Mesenchymal stem cell (in vitro differentiated cells and primary cell): ENCODE measurements at regions not wholly inside any gene's neighbourhood (a gene's known extent, or its start where the extent isn't known, plus 50 kb on each side); places are given as distances from the start of the nearest gene placed in this dataset.

Source experiments
- DNase-seq: peaks from one replicate; pipeline ENCODE4 v3.0.0-alpha.2; 2013
- H2AFZ ChIP-seq: one replicate; pipeline ENCODE4 v1.6.1; 2013; ENCODE audit warnings: low read depth, mild to moderate bottlenecking, control low read depth, inconsistent platforms, low read length, moderate library complexity
- H2AK5ac ChIP-seq: 2 replicates; pipeline ENCODE4 v1.6.1; 2013; ENCODE audit warnings: low read length, moderate library complexity, mild to moderate bottlenecking, inconsistent platforms; ENCODE audit not compliant: severe bottlenecking
- H2BK120ac ChIP-seq: one replicate; pipeline ENCODE4 v1.6.1; 2013; ENCODE audit warnings: low read depth, mild to moderate bottlenecking, inconsistent platforms, low read length, moderate library complexity
- H2BK12ac ChIP-seq, 2 experiments: one replicate each; pipeline ENCODE4 v1.6.1; 2013; ENCODE audit warnings: inconsistent platforms in 2 of 2, low read length in 2 of 2, mild to moderate bottlenecking in 2 of 2, moderate library complexity in 2 of 2, control low read depth in 1 of 2
- H2BK15ac ChIP-seq: one replicate; pipeline ENCODE4 v1.6.1; 2013; ENCODE audit warnings: mild to moderate bottlenecking, low read depth, inconsistent platforms; ENCODE audit not compliant: poor library complexity, severe bottlenecking
- H2BK5ac ChIP-seq: 2 replicates; pipeline ENCODE4 v1.6.1; 2013; ENCODE audit warnings: low read depth, mild to moderate bottlenecking, low read length, control low read depth, inconsistent platforms; ENCODE audit not compliant: poor library complexity, severe bottlenecking
- H3K14ac ChIP-seq, 2 experiments: one replicate each; pipeline ENCODE4 v1.6.1; 2013; ENCODE audit warnings: inconsistent platforms in 2 of 2, low read length in 2 of 2, control low read depth in 1 of 2, mild to moderate bottlenecking in 1 of 2, moderate library complexity in 1 of 2
- H3K18ac ChIP-seq, 2 experiments: one replicate each; pipeline ENCODE4 v1.6.1; 2013; ENCODE audit warnings: inconsistent platforms in 2 of 2, low read length in 2 of 2, control low read depth in 1 of 2, low read depth in 1 of 2, mild to moderate bottlenecking in 1 of 2
- H3K23ac ChIP-seq, 2 experiments: one replicate each; pipeline ENCODE4 v1.6.1; 2013; ENCODE audit warnings: inconsistent platforms in 2 of 2, low read length in 2 of 2, mild to moderate bottlenecking in 2 of 2, moderate library complexity in 2 of 2, control low read depth in 1 of 2
- H3K27ac ChIP-seq: 2 replicates; pipeline ENCODE4 v1.5.1; 2013; ENCODE audit warnings: mild to moderate bottlenecking, moderate library complexity, low read length, control low read depth, inconsistent platforms; ENCODE audit not compliant: poor library complexity, severe bottlenecking
- H3K27me3 ChIP-seq, 2 experiments: 2 replicates each; pipeline versions ENCODE4 v1.6.1 to v1.7.0; 2013; ENCODE audit warnings: low read length in 2 of 2, mild to moderate bottlenecking in 2 of 2, moderate library complexity in 2 of 2, control low read depth in 1 of 2, inconsistent platforms in 1 of 2; ENCODE audit not compliant: control insufficient read depth in 1 of 2, insufficient read depth in 1 of 2
- H3K36me3 ChIP-seq, 2 experiments: 2 replicates each; pipeline versions ENCODE4 v1.6.1 to v1.7.0; 2013; ENCODE audit warnings: low read length in 2 of 2, control low read depth in 1 of 2, inconsistent platforms in 1 of 2, low read depth in 1 of 2, mild to moderate bottlenecking in 1 of 2; ENCODE audit not compliant: insufficient read depth in 2 of 2, control insufficient read depth in 1 of 2
- H3K4ac ChIP-seq, 2 experiments: one replicate each; pipeline ENCODE4 v1.6.1; 2013; ENCODE audit warnings: inconsistent platforms in 2 of 2, low read length in 2 of 2, mild to moderate bottlenecking in 2 of 2, moderate library complexity in 2 of 2, control low read depth in 1 of 2, low read depth in 1 of 2
- H3K4me1 ChIP-seq: 2 replicates; pipeline ENCODE4 v1.6.1; 2013; ENCODE audit warnings: low read depth, low read length, control low read depth; ENCODE audit not compliant: control insufficient read depth, insufficient read depth
- H3K4me2 ChIP-seq: 2 replicates; pipeline ENCODE4 v1.6.1; 2013; ENCODE audit warnings: low read length, mild to moderate bottlenecking, inconsistent platforms; ENCODE audit not compliant: poor library complexity, severe bottlenecking
- H3K4me3 ChIP-seq, 2 experiments: 2 replicates each; pipeline versions ENCODE4 v1.5.1 to v1.7.0; 2013; ENCODE audit warnings: low read length in 2 of 2, mild to moderate bottlenecking in 2 of 2, control low read depth in 1 of 2, low read depth in 1 of 2; ENCODE audit not compliant: insufficient read depth in 1 of 2
- H3K79me1 ChIP-seq: replicated peaks from 2 replicates; pipeline ENCODE4 v1.6.1; 2013; ENCODE audit warnings: mild to moderate bottlenecking, control low read depth, low read length, inconsistent platforms; ENCODE audit not compliant: poor library complexity, severe bottlenecking
- H3K9ac ChIP-seq: 2 replicates; pipeline ENCODE4 v1.7.0; 2013; ENCODE audit warnings: mild to moderate bottlenecking, low read length, moderate library complexity
- H3K9me3 ChIP-seq: 2 replicates; pipeline ENCODE4 v1.7.0; 2013; ENCODE audit warnings: mild to moderate bottlenecking, low read length; ENCODE audit not compliant: control insufficient read depth
- H4K8ac ChIP-seq: one replicate; pipeline ENCODE4 v1.6.1; 2013; ENCODE audit warnings: inconsistent platforms, mild to moderate bottlenecking, low read length, moderate library complexity
- H4K91ac ChIP-seq: one replicate; pipeline ENCODE4 v1.6.1; 2013; ENCODE audit warnings: mild to moderate bottlenecking, low read length, inconsistent platforms
- WGBS: methylation state at CpG from one replicate; pipeline ENCODE4 v1.1.7; 2013; ENCODE audit warnings: mixed read lengths; 5-methylcytosine and 5-hydroxymethylcytosine counted together

GRCh38 chr2:175817221-175817620, 184.8 kb downstream of the LNPK start:
- Histone ChIP-seq H3K4me3 (no peak overlapping the region), H3K4ac (no peak overlapping the region), H4K91ac (no peak overlapping the region), H3K27ac (no peak overlapping the region), H2AK5ac (no peak overlapping the region), H3K4me2 (no peak overlapping the region), H3K14ac (no peak overlapping the region), H2BK120ac (no peak overlapping the region), H2BK12ac (no peak overlapping the region), H3K4me1 (no peaks in the 10 kb centered on the region), H3K9ac (no peak overlapping the region), H2BK15ac (no peak overlapping the region), H3K9me3 (peaks cover 5% of the 10 kb centered on the region), H4K8ac (no peak overlapping the region), H3K36me3 (no peaks in the 10 kb centered on the region), H3K18ac (no peak overlapping the region), H2AFZ (no peak overlapping the region), H3K27me3 (no peaks in the 10 kb centered on the region), H3K23ac (no peak overlapping the region), H2BK5ac (no peak overlapping the region), H3K79me1 (no peaks in the 10 kb centered on the region)
- WGBS, result no CpG with 5 or more reads among the region's 2 CpGs
- no peak for DNase-seq

- no peak overlapping the region for H3K4me2 ChIP-seq
- H2BK120ac ChIP-seq, result no peak overlapping the region
- H3K79me1 ChIP-seq, result no peaks in the 10 kb centered on the region
- no peak overlapping the region for H3K14ac ChIP-seq
- no peak overlapping the region for H3K4ac ChIP-seq
- no peak overlapping the region for H3K4me3 ChIP-seq
- H2BK5ac ChIP-seq, result no peak overlapping the region
- H2BK15ac ChIP-seq, result no peak overlapping the region
- no peak overlapping the region for H2AFZ ChIP-seq
- H4K91ac ChIP-seq, result no peak overlapping the region
- no peak overlapping the region for H3K27ac ChIP-seq
- no peaks in the 10 kb centered on the region for H3K4me1 ChIP-seq
- H3K27me3 ChIP-seq, result peaks cover 0 to 6% of the 10 kb centered on the region in 2 experiments
- no peak overlapping the region for H3K9ac ChIP-seq
- H3K36me3 ChIP-seq, result no peaks in the 10 kb centered on the region
- no peak for DNase-seq
- WGBS, result 100% methylated on average over 1 of the region's 1 CpG
- no peak overlapping the region for H4K8ac ChIP-seq
- H3K9me3 ChIP-seq, result peaks cover 5% of the 10 kb centered on the region
- H2AK5ac ChIP-seq, result no peak overlapping the region
- H3K18ac ChIP-seq, result no peak overlapping the region
- no peak overlapping the region for H2BK12ac ChIP-seq
- H3K23ac ChIP-seq, result no peak overlapping the region
Observed at GRCh38 chr2:175815537-175815936, 186.5 kb downstream of the LNPK start.

- Histone ChIP-seq H3K4me3 (no peak overlapping the region), H3K23ac (no peak overlapping the region), H3K79me1 (no peaks in the 10 kb centered on the region), H3K27me3 (peaks cover 0 to 6% of the 10 kb centered on the region in 2 experiments), H3K4me2 (no peak overlapping the region), H3K36me3 (no peaks in the 10 kb centered on the region), H3K18ac (no peak overlapping the region), H3K27ac (no peak overlapping the region), H3K9me3 (peaks cover 5% of the 10 kb centered on the region), H2BK5ac (no peak overlapping the region), H2AK5ac (no peak overlapping the region), H3K14ac (no peak overlapping the region), H2BK12ac (no peak overlapping the region), H2BK120ac (no peak overlapping the region), H2BK15ac (no peak overlapping the region), H3K4me1 (no peaks in the 10 kb centered on the region), H2AFZ (no peak overlapping the region), H4K8ac (no peak overlapping the region), H3K4ac (no peak overlapping the region), H4K91ac (no peak overlapping the region), H3K9ac (no peak overlapping the region)
- DNase-seq, result no peak
- 58% methylated on average over 2 of the region's 2 CpGs for WGBS
Observed at GRCh38 chr2:175811971-175812370, 190.1 kb downstream of the LNPK start.

- Histone ChIP-seq H2AFZ (no peak overlapping the region), H2BK120ac (no peak overlapping the region), H4K8ac (no peak overlapping the region), H2BK5ac (no peak overlapping the region), H4K91ac (no peak overlapping the region), H3K27ac (no peak overlapping the region), H3K9ac (no peak overlapping the region), H3K4ac (no peak overlapping the region), H3K18ac (no peak overlapping the region), H3K27me3 (peaks cover 0 to 11% of the 10 kb centered on the region in 2 experiments), H2BK12ac (no peak overlapping the region), H3K4me2 (no peak overlapping the region), H2BK15ac (no peak overlapping the region), H3K36me3 (no peaks in the 10 kb centered on the region), H3K4me1 (no peaks in the 10 kb centered on the region), H3K79me1 (no peaks in the 10 kb centered on the region), H3K4me3 (no peak overlapping the region), H3K9me3 (no peaks in the 10 kb centered on the region), H3K14ac (no peak overlapping the region), H2AK5ac (no peak overlapping the region), H3K23ac (no peak overlapping the region)
- DNase-seq, result no peak
- over 99% methylated on average over 1 of the region's 1 CpG for WGBS
Observed at GRCh38 chr2:175808858-175809257, 193.2 kb downstream of the LNPK start.
